ENCODE measurements at regions not wholly inside any gene's neighbourhood (a gene's known extent, or its start where the extent isn't known, plus 50 kb on each side); places are given as distances from the start of the nearest gene placed in this dataset.
"Not testable (repeated sequence)": the region's sequence is repeated elsewhere in the genome, so short reads cannot be mapped to it uniquely, and the experiment has no call there.

- DNase-seq, result no peak
Measured at GRCh38 chr11:70595452-70595851, 197.1 kb downstream of the CTTN start.

DNA sequence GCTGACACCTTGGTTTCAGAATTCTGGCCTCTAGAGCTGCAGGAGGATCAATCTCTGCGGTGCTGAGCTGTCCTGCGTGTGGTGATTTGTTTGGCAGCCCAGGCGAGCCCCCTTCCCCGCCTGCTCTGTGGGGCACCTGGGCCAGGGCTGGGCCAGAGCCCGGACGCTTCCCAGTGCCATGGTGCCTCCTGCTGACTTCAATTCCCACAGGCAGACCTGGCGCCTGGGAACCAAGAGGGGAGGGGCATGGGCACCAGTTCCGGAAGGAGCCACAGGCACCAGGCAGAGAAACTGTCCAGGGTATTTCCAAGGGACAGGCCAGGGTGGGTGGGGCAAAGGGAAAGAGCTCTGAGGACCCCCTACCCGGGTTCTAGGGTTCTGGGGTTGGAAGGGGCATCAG, 197.8 kb downstream of the CTTN start:
- no peak for DNase-seq

- DNase-seq, result no peak
Measured at GRCh38 chr11:70597006-70597555, 198.8 kb downstream of the CTTN start.

GRCh38 chr11:70597751-70598625, 199.7 kb downstream of the CTTN start:
- no peak for DNase-seq

- not testable (repeated sequence) for DNase-seq
Measured at GRCh38 chr11:70600911-70601415, 202.6 kb downstream of the CTTN start.

DNA sequence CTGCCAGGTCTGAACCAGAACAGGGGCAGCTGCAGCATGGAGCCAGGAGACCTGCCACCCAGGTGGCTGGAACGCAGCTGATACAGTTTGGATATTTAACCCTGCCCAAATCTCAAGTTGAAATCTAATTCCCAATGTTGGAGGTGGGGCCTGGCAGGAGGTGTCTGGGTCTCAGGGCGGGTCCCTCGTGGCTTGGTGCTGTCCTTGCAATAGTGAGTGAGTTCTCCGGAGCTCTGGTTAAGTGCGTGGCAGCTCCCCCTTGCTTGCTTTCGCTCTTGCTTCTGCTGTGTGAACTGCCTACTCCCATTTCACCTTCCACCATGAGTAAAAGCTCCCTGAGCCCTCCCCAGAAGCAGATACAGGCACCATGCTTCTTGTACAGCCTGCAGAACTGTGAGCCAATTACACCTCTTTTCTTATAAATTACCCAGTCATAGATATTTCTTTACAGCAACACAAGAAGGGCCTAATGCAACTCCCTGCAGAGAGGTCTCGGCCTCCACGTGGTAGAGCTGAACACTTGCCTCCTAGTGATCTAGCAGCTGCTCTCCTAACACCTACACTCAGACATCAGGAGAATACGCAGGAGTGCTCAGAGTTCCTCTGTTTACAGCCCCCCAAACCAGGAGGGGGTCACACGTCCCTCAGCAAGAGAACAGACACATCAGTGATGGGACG, 203.7 kb downstream of the CTTN start:
- no peak for DNase-seq

DNA sequence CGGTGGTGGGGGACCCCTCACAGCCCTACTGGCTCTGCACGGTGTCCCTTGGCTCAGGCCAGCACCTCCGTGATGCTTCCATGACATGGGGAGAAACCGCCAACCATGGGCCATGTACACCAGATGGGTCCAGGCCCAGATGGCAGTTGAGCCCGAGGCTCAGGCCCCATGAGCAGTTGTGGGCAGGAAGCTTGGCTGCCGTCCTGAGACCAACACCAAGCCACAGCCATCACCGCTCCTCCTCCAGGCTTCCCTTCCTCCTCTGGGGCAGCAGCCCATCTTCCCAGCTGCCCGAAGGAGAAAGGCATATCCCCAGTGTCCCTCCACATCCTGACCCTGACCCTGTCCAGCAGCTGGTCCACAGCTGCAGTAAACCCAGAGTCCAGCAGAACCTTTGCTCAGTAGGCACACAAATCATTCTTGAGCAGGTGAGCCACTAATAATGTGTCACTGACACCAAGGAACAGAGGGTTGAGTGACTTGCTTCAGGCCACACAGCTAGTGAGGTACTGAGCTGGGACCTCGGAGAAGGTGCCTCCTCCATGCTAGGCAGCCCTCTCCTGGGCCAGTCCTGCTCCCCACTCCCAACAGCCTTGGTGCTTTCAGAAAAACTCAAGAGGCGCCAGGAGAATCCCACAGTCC, 204.9 kb downstream of the CTTN start:
- DNase-seq, result no peak

DNA sequence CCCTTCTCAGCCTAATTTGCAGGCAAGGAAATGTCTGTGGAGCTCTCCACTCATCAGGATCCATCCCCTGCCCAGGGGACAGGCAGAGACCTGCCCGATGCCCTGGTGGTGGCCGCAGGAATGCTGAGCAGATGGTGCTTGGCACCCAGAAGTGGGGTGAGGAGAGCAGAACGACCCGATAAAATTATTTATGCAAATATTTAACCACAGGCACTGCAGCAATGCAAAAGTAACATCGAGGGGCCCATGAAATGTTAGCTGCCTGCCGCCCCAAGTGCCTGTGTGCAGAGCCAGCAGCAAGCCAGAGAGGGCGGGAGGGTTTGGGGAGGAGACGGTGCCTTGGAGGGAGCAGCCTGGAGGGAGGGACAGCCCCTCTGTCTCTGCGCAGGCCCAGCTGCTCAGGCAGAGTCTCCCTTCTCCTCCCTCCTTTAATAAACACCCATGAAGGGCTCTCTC, 205.5 kb downstream of the CTTN start:
- DNase-seq, result no peak

GRCh38 chr11:70604221-70604620, 205.9 kb downstream of the CTTN start:
- no peak for DNase-seq

GRCh38 chr11:70604630-70605467, 206.5 kb downstream of the CTTN start:
- no peak for DNase-seq

DNA sequence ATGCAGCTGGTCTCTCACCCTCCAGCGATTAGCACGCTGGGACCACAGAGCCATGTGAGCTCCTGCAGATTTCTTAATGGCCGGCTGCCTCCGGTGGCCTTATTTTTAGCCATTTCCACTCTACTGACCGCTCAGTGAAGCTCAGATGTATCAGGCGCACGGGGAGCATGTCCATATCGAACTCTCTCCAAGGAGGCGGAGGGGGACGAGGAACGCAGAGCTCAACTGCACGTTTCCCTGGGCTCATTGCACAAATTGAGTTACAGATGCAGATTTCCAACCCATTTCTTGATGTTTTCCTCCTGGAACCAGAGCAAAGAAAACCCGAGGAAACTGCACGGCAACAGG, 207.1 kb downstream of the CTTN start:
- DNase-seq, result no peak

DNA sequence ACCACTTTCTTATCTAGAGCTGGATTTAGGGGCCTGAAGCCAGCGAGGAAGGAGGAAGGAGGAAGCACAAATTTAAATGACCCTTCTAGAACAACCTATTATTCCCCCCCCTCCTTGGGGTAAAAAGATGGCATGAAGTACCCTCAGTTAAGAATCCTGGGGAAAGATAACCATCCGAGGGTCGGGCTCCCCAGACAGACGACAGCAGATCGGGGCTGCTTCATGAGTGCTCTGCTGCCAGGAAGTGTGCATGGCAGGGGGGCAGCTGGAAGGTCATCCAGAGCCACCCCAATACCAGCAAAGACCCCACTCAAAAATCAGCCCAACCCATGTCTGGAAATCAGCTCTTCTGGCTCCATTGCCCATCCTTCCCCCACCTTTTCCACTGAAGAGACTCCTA, 207.5 kb downstream of the CTTN start:
- DNase-seq, result no peak

GRCh38 chr11:70606248-70606950, 208.1 kb downstream of the CTTN start:
- DNase-seq, result no peak

DNA sequence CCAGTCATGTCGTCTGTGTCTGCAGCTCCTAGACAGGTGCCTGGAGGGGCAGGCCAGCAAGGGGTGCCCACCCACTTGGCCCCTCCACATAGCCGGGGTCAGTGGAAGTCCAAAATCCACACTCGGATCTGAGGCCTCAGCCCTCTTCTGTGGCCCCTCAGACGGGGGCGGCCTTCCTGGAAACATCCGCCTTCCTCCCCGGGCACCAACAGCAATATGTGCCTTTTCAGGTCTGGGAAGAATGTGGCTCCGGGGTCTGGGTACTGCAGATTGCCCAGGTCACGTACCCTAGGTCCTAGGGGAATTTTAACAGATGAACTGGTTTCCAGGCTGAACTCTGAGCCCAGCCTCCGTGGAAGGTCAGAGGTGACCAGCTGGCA, 208.6 kb downstream of the CTTN start:
- DNase-seq, result no peak

DNA sequence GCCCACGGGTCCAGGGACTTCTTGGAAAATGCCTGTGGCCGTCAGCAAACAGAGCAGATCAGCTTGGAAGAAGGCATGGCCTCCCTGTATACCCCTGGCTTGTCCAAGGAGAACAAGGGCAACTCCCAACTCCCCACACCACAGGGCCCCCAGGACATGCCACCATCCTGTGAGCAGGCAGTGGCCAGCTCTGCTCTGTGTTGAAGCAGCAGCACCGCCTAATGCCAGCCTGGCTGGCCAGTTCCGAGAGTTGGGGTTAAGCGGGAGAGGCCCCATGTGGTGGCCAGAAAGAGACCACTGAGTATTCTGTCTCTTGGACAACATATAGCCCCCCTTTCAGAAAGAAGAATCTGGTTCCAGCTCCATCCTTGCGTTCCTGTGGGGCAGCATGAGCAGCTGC, 209.2 kb downstream of the CTTN start:
- DNase-seq, result no peak

DNA sequence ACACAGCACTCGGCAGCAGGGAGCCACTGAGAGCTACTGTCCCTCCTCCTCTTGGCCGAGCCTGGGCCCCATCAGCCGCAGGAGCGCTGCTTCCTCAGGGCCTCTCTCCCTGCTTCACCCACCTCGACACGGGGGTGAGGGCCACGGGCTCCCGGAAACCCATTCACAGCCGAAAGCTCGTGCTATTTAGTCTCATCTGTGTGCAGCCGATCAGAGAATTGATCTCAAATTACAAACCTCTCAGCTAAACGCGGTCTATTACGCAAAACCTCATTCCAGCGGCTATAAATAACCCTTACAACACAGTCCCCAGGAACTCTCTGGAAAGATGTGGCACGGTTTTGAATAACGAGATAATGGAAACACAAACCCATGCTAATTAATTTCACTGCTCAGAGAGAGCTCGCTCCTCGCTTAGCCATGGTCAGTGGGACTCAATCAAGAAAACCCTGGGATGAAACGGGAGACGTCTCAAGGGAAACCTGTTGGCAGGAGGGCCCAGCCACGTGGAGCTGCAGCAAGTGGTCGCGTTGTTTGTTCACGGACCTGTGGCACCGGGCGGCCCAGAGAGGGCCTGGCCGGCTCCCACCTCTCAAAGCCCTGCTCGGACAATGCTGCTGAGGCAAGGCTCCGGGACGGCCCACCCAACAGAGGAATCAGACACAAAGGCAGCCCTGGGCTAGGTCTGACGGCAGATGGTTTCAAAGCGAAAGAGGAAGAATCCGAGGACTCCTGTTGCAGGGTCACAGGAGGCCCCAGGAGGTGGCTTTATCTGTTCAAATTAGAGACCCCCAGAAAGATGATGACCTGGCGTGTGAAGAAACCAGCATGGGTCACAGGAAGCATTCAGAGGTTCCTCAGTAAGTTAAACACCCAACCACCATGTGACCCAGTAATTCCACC, 210.5 kb downstream of the CTTN start:
- no peak for DNase-seq

DNA sequence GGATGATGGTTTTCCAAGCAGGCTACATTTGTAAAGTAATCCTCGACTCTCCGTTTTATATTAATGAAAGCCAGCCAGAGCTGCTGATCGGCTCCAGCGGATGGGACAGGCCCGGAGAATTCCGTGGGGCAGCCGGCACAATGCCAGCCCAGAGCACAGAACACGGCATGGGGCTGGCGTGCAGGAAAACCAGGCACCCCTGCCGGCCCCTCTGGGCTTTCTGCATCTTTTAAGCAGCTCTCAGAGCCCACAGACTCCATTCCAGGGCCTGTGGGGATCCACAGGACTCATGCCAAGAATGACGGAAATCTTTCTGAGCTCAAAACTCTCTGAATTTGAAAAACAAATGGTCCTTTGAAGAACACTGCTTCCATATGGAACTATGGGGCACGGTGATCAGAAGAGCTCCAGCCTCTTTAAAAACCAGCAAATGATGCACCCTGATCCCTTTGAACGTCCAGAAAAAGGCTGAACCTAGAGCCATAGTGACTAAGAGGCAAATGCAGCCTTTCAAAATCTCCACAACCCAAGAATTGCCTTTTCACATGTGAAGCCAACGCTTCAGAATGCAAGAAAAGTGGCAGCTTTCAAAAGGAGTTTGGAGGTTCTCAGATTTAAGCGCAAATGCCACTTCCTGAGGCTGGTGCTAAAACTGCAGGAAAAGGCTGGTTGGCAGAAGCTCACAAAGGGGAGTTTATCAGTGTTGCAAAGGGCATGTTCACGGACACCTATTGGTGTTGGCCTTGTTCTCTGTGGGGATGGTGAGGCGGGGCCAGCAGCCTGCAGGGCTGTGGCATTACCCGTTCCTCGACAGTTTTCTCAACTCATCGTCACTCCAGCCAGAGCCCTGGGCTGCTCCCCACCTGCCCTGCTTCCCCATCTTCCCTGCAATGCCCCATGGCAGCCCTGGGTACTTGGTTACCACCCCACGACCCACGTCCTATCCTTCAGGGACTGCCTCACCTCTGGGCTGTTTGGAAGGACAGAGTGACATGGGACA, 212.5 kb downstream of the CTTN start:
- no peak for DNase-seq

DNA sequence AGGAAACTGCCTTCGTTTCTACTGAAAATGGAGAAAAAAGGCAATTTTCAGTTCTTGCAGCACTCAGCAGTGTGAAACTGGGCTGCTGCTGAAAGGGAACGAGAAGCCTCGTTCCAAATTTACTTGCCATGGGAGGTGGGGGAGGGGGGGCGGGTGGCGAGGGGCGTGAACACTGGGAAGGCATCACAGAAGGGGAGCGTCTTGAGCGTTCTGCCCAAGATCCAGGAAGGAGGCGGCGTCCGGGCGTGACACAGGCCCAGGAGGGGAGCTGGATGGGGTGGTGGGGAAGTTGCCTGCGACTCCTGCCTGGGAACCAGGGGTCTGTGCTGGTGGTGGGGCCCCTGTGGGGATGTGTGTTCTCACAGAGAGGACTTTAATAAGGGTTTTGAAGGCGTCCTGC, 213.5 kb downstream of the CTTN start:
- DNase-seq, result no peak

- no peak for DNase-seq
Measured at GRCh38 chr11:70612459-70613141, 214.3 kb downstream of the CTTN start.
